Cardiac muscle cell (in vitro differentiated cells and primary cell): ENCODE measurements at regions not wholly inside any gene's neighbourhood (a gene's known extent, or its start where the extent isn't known, plus 50 kb on each side); places are given as distances from the start of the nearest gene placed in this dataset.

Experiments used
- DNase-seq, 2 donors: peaks; one replicate each; pipeline versions ENCODE4 v3.0.0 to v3.0.0-alpha.2; 2010 to 2017; ENCODE audit warnings: low read depth in 1 of 2, low spot score in 1 of 2
- H3K27ac ChIP-seq: fragments of 200-600 bp; sonication (generic); 2 replicates; pipeline ENCODE4 v1.5.1; 2016
- H3K27me3 ChIP-seq: fragments of 200-600 bp; sonication (generic); 2 replicates; pipeline ENCODE4 v1.6.0; 2016; ENCODE audit warnings: control low read depth
- H3K36me3 ChIP-seq: fragments of 200-600 bp; sonication (generic); 2 replicates; pipeline ENCODE4 v1.5.1; 2016; ENCODE audit warnings: control low read depth
- H3K4me1 ChIP-seq: fragments of 200-600 bp; sonication (generic); 2 replicates; pipeline ENCODE4 v1.8.1; 2017; ENCODE audit warnings: low read depth, mild to moderate bottlenecking, mixed run types
- H3K4me3 ChIP-seq: fragments of 200-600 bp; sonication (generic); 2 replicates; pipeline ENCODE4 v1.5.1; 2016; ENCODE audit warnings: mild to moderate bottlenecking
- H3K9me3 ChIP-seq: fragments of 200-600 bp; sonication (generic); 2 replicates; pipeline ENCODE4 v1.5.1; 2017; ENCODE audit warnings: low read depth, mild to moderate bottlenecking, control low read depth
- TF ChIP-seq, protein P1 (sequence below): IDR thresholded peaks from 2 replicates; pipeline ENCODE4 v1.5.1; 2012; ENCODE audit warnings: low read depth, mild to moderate bottlenecking, low read length

DNA sequence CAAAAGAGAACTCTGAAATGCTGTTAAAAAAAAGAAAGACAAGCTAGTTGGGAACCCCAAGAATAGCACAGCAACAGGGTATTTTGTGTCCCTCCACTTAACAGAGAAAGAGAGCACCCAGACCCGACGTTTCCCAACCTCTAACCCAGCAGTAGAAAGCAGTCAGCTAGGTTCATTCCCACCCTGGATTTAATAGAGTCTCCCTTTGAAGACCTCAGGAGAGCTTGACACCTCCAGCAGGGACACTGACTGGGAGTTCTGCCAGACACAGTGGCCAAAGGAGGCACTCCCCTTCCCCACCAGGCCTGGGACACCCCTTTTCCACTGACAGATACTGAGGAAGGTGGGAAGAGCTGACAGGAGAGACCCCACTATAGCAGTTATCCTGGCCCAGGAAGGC, 337.5 kb upstream of the MSX2 start:
- DNase-seq: no peak
- no peak overlapping the region for H3K27ac ChIP-seq
- no peaks in the 10 kb centered on the region for H3K36me3 ChIP-seq
- TF ChIP-seq, protein P1, sequence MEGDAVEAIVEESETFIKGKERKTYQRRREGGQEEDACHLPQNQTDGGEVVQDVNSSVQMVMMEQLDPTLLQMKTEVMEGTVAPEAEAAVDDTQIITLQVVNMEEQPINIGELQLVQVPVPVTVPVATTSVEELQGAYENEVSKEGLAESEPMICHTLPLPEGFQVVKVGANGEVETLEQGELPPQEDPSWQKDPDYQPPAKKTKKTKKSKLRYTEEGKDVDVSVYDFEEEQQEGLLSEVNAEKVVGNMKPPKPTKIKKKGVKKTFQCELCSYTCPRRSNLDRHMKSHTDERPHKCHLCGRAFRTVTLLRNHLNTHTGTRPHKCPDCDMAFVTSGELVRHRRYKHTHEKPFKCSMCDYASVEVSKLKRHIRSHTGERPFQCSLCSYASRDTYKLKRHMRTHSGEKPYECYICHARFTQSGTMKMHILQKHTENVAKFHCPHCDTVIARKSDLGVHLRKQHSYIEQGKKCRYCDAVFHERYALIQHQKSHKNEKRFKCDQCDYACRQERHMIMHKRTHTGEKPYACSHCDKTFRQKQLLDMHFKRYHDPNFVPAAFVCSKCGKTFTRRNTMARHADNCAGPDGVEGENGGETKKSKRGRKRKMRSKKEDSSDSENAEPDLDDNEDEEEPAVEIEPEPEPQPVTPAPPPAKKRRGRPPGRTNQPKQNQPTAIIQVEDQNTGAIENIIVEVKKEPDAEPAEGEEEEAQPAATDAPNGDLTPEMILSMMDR: no peak
- H3K27me3 ChIP-seq: peaks cover 3% of the 10 kb centered on the region
- no peaks in the 10 kb centered on the region for H3K9me3 ChIP-seq
- no peak overlapping the region for H3K4me3 ChIP-seq
- no peaks in the 10 kb centered on the region for H3K4me1 ChIP-seq

DNA sequence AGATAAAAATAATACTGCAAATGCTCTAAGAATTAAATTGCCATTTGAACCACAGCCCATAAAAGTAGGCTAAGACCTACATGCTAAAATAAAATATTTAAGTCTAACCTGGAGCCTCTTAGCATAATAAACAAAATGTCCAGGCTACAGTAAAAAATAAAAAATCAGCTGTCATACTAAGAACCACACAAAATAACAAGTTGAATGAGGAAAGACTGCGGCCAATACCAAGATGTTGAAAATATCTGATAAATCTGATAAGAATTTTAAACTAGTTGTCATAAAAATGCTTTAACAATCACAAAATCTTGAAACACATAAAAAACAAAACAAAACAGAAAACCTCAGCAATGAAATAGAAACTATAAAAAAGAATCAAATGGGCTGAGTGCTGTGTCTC, 336.9 kb upstream of the MSX2 start:
- no peak overlapping the region for H3K4me3 ChIP-seq
- no peaks in the 10 kb centered on the region for H3K36me3 ChIP-seq
- TF ChIP-seq, protein P1: no peak
- no peaks in the 10 kb centered on the region for H3K9me3 ChIP-seq
- DNase-seq: no peak
- H3K27ac ChIP-seq: no peak overlapping the region
- no peaks in the 10 kb centered on the region for H3K4me1 ChIP-seq
- peaks cover 3% of the 10 kb centered on the region for H3K27me3 ChIP-seq

DNA sequence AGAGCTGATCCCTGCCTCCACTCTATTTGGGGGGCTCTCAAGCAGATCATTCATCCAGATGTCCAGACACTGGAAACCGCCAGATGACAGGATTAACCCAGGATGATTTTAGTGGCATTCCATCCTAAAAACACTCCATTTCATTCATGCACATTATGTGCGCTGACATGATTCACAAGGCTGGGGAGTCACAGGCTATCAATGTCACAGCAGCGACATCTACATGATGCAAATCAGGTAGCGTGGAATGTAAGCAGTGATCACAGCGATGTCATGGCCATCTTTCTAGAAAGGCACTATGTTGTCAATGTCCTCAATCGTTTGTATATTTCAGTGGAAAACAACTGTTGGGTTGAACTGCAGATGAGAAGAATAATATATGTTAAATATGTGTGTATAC, 331.5 kb upstream of the MSX2 start:
- H3K9me3 ChIP-seq: no peaks in the 10 kb centered on the region
- no peak overlapping the region for H3K4me3 ChIP-seq
- no peak for DNase-seq
- H3K27ac ChIP-seq: no peak overlapping the region
- TF ChIP-seq, protein P1: no peak
- no peaks in the 10 kb centered on the region for H3K36me3 ChIP-seq
- peaks cover 3% of the 10 kb centered on the region for H3K4me1 ChIP-seq
- peaks cover 3% of the 10 kb centered on the region for H3K27me3 ChIP-seq

DNA sequence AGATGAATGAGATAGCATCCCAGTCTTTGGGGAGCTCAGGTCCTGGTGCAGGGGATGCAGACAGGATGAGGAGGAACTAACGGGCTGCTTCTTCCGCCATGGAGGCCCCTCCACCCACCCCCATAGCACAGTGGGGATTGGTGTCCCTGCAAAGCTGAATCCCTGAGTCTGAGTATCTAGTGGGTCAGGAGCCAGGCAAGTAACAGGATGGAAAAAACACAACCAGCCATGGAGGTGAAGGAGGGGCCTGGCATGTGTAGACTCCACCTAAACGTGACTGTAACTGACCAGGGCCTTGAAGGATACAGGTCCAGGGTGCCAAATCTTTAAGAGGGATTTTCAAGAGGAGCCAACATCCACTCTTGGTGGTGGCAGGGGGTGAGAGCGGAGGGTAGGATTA, 327.8 kb upstream of the MSX2 start:
- Histone ChIP-seq H3K27me3 (no peaks in the 10 kb centered on the region), H3K4me3 (no peak overlapping the region), H3K9me3 (no peaks in the 10 kb centered on the region), H3K4me1 (peaks cover 3% of the 10 kb centered on the region), H3K36me3 (no peaks in the 10 kb centered on the region), H3K27ac (no peak overlapping the region)
- TF ChIP-seq, protein P1: no peak
- DNase-seq: no peak

DNA sequence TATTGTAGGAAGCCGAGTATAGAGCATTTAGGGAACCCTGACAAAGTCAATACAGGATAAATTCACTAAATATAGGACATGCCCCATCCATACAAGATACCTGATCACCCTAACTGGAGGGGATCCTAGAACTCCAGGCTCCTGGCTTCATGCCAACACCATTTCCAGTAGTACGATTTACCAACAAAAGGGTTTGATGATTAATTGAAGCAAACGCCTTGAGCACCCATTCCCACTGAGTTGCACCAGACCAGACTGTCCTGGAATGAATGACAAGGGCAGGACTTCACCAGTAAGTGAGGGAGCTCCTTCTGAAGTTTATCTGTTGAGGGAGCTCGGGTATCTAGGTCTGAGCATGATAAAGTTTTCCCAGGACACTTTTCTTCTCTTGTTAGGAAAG, 327.2 kb upstream of the MSX2 start:
- TF ChIP-seq, protein P1: no peak
- Histone ChIP-seq H3K4me1 (peaks cover 3% of the 10 kb centered on the region), H3K27ac (no peak overlapping the region), H3K27me3 (no peaks in the 10 kb centered on the region), H3K4me3 (no peak overlapping the region), H3K36me3 (no peaks in the 10 kb centered on the region), H3K9me3 (no peaks in the 10 kb centered on the region)
- no peak for DNase-seq

DNA sequence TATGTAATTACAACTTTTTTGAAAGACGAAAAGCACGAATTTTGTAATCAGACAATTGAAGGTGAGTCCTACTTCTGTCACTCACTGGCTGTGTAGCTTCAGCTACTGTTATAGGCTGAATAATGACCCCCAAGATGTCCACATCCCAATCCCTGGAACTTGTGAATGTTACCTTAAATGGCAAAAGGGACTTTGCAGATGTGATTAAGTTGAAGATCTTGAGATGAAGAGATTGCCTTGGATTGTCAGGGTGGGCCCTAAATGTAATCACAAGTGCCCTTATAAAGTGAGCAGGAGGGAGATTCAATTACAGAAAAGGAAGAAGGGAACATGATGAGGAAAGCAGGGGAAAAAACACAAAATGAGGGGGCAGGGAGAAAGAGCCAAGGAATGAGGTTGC, 326.2 kb upstream of the MSX2 start:
- Histone ChIP-seq H3K4me3 (no peak overlapping the region), H3K36me3 (no peaks in the 10 kb centered on the region)
- TF ChIP-seq, protein P1: no peak

More for the DNA sequence above, 326.2 kb upstream of the MSX2 start:
- H3K27me3 ChIP-seq: no peaks in the 10 kb centered on the region
- no peaks in the 10 kb centered on the region for H3K9me3 ChIP-seq
- H3K27ac ChIP-seq: no peak overlapping the region
- no peak for DNase-seq
- peaks cover 3% of the 10 kb centered on the region for H3K4me1 ChIP-seq
